Neutrophil (primary cell): ENCODE measurements at regions not wholly inside any gene's neighbourhood (a gene's known extent, or its start where the extent isn't known, plus 50 kb on each side); places are given as distances from the start of the nearest gene placed in this dataset.
A peak's percentile ranks its signal among the peaks of the same experiment; 100 is the strongest.

Experiments
- H3K27ac ChIP-seq: fragments of 200-600 bp; sonication (generic); 2 replicates; pipeline ENCODE4 v1.5.1; 2016; ENCODE audit warnings: mild to moderate bottlenecking, moderate library complexity
- H3K27me3 ChIP-seq: fragments of 200-600 bp; sonication (generic); 2 replicates; pipeline ENCODE4 v1.6.0; 2016; ENCODE audit warnings: mild to moderate bottlenecking
- H3K36me3 ChIP-seq: fragments of 200-600 bp; sonication (generic); 2 replicates; pipeline ENCODE4 v1.5.1; 2017
- H3K4me1 ChIP-seq, 2 experiments: fragments of 200-600 bp in 1 of 2; sonication (generic) in 1 of 2; 1 replicate in 1 of 2; 2 replicates in 1 of 2; pipeline versions ENCODE4 v1.5.1 to v1.6.1; 2013 to 2016; ENCODE audit warnings: low read depth in 1 of 2, low read length in 1 of 2, mild to moderate bottlenecking in 1 of 2, moderate library complexity in 1 of 2; ENCODE audit not compliant: control insufficient read depth in 1 of 2, insufficient read depth in 1 of 2
- H3K4me3 ChIP-seq, 2 experiments: fragments of 200-600 bp in 1 of 2; sonication (generic) in 1 of 2; 1 replicate in 1 of 2; 2 replicates in 1 of 2; pipeline ENCODE4 v1.5.1; 2013 to 2016; ENCODE audit warnings: low read depth in 1 of 2, low read length in 1 of 2, mild to moderate bottlenecking in 1 of 2, moderate library complexity in 1 of 2
- H3K9me3 ChIP-seq: fragments of 200-600 bp; sonication (generic); 2 replicates; pipeline ENCODE4 v1.5.1; 2016
- CTCF ChIP-seq: fragments of 200-600 bp; sonication (generic); IDR thresholded peaks from 2 replicates; pipeline ENCODE4 v1.5.1; 2016; ENCODE audit warnings: antibody characterized with exemption

GRCh38 chr6:11318835-11319813 is 86.7 kb upstream of the NEDD9 start:
- peaks cover 40 to 43% of the 10 kb centered on the region in 2 experiments for H3K4me1 ChIP-seq
- H3K9me3 ChIP-seq, result no peaks in the 10 kb centered on the region
- H3K4me3 ChIP-seq, result no peak overlapping the region
- H3K27me3 ChIP-seq, result no peaks in the 10 kb centered on the region
- H3K27ac ChIP-seq, result peak overlapping the region; percentile 97
- TF ChIP-seq CTCF, result no peak
- peaks cover 38% of the 10 kb centered on the region for H3K36me3 ChIP-seq

GRCh38 chr6:11317885-11318771 is 85.7 kb upstream of the NEDD9 start:
- Histone ChIP-seq H3K9me3 (no peaks in the 10 kb centered on the region), H3K27ac (peak overlapping the region; percentile 73), H3K4me3 (no peak overlapping the region), H3K4me1 (peaks cover 31 to 33% of the 10 kb centered on the region in 2 experiments), H3K36me3 (peaks cover 41% of the 10 kb centered on the region), H3K27me3 (no peaks in the 10 kb centered on the region)
- TF ChIP-seq CTCF, result no peak

- Histone ChIP-seq H3K27me3 (no peaks in the 10 kb centered on the region), H3K9me3 (no peaks in the 10 kb centered on the region), H3K27ac (peak overlapping the region; percentile 48), H3K36me3 (peaks cover 42% of the 10 kb centered on the region), H3K4me3 (no peak overlapping the region), H3K4me1 (peaks cover 16 to 17% of the 10 kb centered on the region in 2 experiments)
- TF ChIP-seq CTCF, result no peak
Measured at GRCh38 chr6:11315743-11316437, 83.4 kb upstream of the NEDD9 start.

- H3K27ac ChIP-seq, result no peak overlapping the region
- no peaks in the 10 kb centered on the region for H3K9me3 ChIP-seq
- no peak overlapping the region for H3K4me3 ChIP-seq
- TF ChIP-seq CTCF, result no peak
- H3K27me3 ChIP-seq, result no peaks in the 10 kb centered on the region
- H3K36me3 ChIP-seq, result peaks cover 34% of the 10 kb centered on the region
- peaks cover 5 to 17% of the 10 kb centered on the region in 2 experiments for H3K4me1 ChIP-seq
Measured at GRCh38 chr6:11313207-11313606, 80.7 kb upstream of the NEDD9 start.

- peaks cover 0 to 10% of the 10 kb centered on the region in 2 experiments for H3K4me1 ChIP-seq
- no peak for TF ChIP-seq CTCF
Measured at GRCh38 chr6:11311970-11312369, 79.5 kb upstream of the NEDD9 start.

More at GRCh38 chr6:11311970-11312369, 79.5 kb upstream of the NEDD9 start:
- H3K27ac ChIP-seq, result peak overlapping the region; percentile 34
- no peaks in the 10 kb centered on the region for H3K27me3 ChIP-seq
- peaks cover 29% of the 10 kb centered on the region for H3K36me3 ChIP-seq
- H3K4me3 ChIP-seq, result no peak overlapping the region
- no peaks in the 10 kb centered on the region for H3K9me3 ChIP-seq
